Loucy (cell line): ENCODE measurements at regions not wholly inside any gene's neighbourhood (a gene's known extent, or its start where the extent isn't known, plus 50 kb on each side); places are given as distances from the start of the nearest gene placed in this dataset.

Experiments used
- EZH2phosphoT487 ChIP-seq: fragments of 200-600 bp; IDR thresholded peaks from 2 replicates; pipeline ENCODE4 v1.6.1; 2018; ENCODE audit warnings: antibody characterized with exemption, mild to moderate bottlenecking, moderate library complexity, borderline replicate concordance
- TF ChIP-seq, protein P1 (sequence below): fragments of 200-600 bp; sonication (generic); conservative IDR thresholded peaks from 2 replicates; pipeline ENCODE4 v1.5.1; 2014; ENCODE audit warnings: mild to moderate bottlenecking, antibody characterized with exemption, low read length

DNA sequence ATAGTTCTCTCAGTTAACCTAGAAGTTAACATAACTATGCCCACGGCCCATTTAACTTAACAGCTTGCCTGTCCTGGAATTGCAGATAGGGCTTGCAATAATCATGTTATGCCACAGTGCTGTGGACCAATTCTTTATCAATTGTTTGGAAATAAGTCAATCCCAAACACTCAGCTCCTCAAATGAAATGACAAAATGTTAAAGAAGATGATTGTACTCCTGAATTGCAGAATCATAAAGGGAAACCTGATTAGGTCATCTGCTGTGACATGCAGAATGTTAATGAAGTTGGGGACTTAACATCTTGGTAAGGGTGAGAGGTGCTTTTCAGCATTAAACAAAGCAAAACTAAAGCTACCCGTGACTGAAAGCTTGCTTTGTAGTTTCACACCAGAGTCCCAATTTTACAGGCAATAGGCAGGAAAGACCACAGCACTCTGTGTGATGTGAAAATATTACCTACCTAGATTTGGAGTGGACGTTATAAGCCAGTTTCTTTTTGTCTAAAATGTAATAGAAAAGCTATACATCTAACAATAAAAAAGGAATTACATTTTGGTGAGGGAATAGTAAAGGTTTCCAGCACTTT is 364.0 kb downstream of the GPD2 start:
- TF ChIP-seq, protein P1, sequence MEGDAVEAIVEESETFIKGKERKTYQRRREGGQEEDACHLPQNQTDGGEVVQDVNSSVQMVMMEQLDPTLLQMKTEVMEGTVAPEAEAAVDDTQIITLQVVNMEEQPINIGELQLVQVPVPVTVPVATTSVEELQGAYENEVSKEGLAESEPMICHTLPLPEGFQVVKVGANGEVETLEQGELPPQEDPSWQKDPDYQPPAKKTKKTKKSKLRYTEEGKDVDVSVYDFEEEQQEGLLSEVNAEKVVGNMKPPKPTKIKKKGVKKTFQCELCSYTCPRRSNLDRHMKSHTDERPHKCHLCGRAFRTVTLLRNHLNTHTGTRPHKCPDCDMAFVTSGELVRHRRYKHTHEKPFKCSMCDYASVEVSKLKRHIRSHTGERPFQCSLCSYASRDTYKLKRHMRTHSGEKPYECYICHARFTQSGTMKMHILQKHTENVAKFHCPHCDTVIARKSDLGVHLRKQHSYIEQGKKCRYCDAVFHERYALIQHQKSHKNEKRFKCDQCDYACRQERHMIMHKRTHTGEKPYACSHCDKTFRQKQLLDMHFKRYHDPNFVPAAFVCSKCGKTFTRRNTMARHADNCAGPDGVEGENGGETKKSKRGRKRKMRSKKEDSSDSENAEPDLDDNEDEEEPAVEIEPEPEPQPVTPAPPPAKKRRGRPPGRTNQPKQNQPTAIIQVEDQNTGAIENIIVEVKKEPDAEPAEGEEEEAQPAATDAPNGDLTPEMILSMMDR = no peak
- TF ChIP-seq EZH2phosphoT487 = no peak
